ENCODE measurements at regions not wholly inside any gene's neighbourhood (a gene's known extent, or its start where the extent isn't known, plus 50 kb on each side); places are given as distances from the start of the nearest gene placed in this dataset.
"Not testable (repeated sequence)": the region's sequence is repeated elsewhere in the genome, so short reads cannot be mapped to it uniquely, and the experiment has no call there.

GRCh38 chr6:19571176-19571575, 266.0 kb upstream of the ID4 start:
- Mint-ChIP-seq H3K27ac (no peak overlapping the region), H3K36me3 (ENCODE audit: low read depth) (no peaks in the 10 kb centered on the region), H3K4me1 (no peaks in the 10 kb centered on the region), H3K27me3 (ENCODE audit: insufficient read depth) (no peaks in the 10 kb centered on the region), H3K4me3 (no peak overlapping the region), H3K9me3 (no peaks in the 10 kb centered on the region)
- Histone ChIP-seq H3K4me1 (ENCODE audit: control insufficient read depth, insufficient read depth, low read length) (no peaks in the 10 kb centered on the region), H3K4me3 (ENCODE audit: low read length) (no peak overlapping the region), H3K9ac (ENCODE audit: extremely low read depth, low read length, poor library complexity, severe bottlenecking) (no peak overlapping the region), H3K27ac (ENCODE audit: low read depth, low read length) (no peak overlapping the region), H3K27me3 (ENCODE audit: control insufficient read depth, insufficient read depth, low read length, poor library complexity, severe bottlenecking) (no peaks in the 10 kb centered on the region), H3K36me3 (ENCODE audit: control insufficient read depth, insufficient read depth, low read length) (no peaks in the 10 kb centered on the region), H3K9me3 (ENCODE audit: control insufficient read depth, low read length) (no peaks in the 10 kb centered on the region)
- TF ChIP-seq CTCF (conservative IDR thresholded peaks at IDR 0.05) = no peak
- 84 to 87% methylated on average over 3 of the region's 3 CpGs for WGBS, 2 experiments (ENCODE audit: insufficient coverage in 1 of 2, insufficient read length in 1 of 2)
- no peak for DNase-seq

- H3K9me3 ChIP-seq (ENCODE audit: control insufficient read depth, low read length) = no peaks in the 10 kb centered on the region
- H3K27ac ChIP-seq (ENCODE audit: low read depth, low read length) = no peak overlapping the region
- no peak overlapping the region for H3K9ac ChIP-seq (ENCODE audit: extremely low read depth, low read length, poor library complexity, severe bottlenecking)
- WGBS, 2 experiments (ENCODE audit: insufficient coverage in 1 of 2, insufficient read length in 1 of 2) = 80 to 100% methylated on average over 1 to 4 of the region's 4 CpGs
- Mint-ChIP-seq H3K4me1 (no peaks in the 10 kb centered on the region), H3K9me3 (no peaks in the 10 kb centered on the region), H3K27ac (no peak overlapping the region), H3K27me3 (ENCODE audit: insufficient read depth) (no peaks in the 10 kb centered on the region), H3K36me3 (ENCODE audit: low read depth) (no peaks in the 10 kb centered on the region), H3K4me3 (no peak overlapping the region)
- H3K4me1 ChIP-seq (ENCODE audit: control insufficient read depth, insufficient read depth, low read length) = no peaks in the 10 kb centered on the region
- DNase-seq = no peak
- TF ChIP-seq CTCF (conservative IDR thresholded peaks at IDR 0.05) = no peak
- H3K27me3 ChIP-seq (ENCODE audit: control insufficient read depth, insufficient read depth, low read length, poor library complexity, severe bottlenecking) = no peaks in the 10 kb centered on the region
- no peaks in the 10 kb centered on the region for H3K36me3 ChIP-seq (ENCODE audit: control insufficient read depth, insufficient read depth, low read length)
- H3K4me3 ChIP-seq (ENCODE audit: low read length) = no peak overlapping the region
Observed at GRCh38 chr6:19578481-19578880, 258.7 kb upstream of the ID4 start.

GRCh38 chr6:19584207-19584606, 253.0 kb upstream of the ID4 start:
- 90 to 92% methylated on average over 3 to 4 of the region's 4 CpGs for WGBS, 2 experiments (ENCODE audit: insufficient coverage in 1 of 2, insufficient read length in 1 of 2)
- H3K27ac ChIP-seq (ENCODE audit: low read depth, low read length); H3K4me3 ChIP-seq (ENCODE audit: low read length); H3K27me3 ChIP-seq (ENCODE audit: control insufficient read depth, insufficient read depth, low read length, poor library complexity, severe bottlenecking); H3K9ac ChIP-seq (ENCODE audit: extremely low read depth, low read length, poor library complexity, severe bottlenecking); H3K4me3 Mint-ChIP-seq; H3K9me3 ChIP-seq (ENCODE audit: control insufficient read depth, low read length); H3K36me3 Mint-ChIP-seq (ENCODE audit: low read depth); DNase-seq; H3K9me3 Mint-ChIP-seq; H3K27me3 Mint-ChIP-seq (ENCODE audit: insufficient read depth); H3K4me1 Mint-ChIP-seq; H3K36me3 ChIP-seq (ENCODE audit: control insufficient read depth, insufficient read depth, low read length); H3K27ac Mint-ChIP-seq; H3K4me1 ChIP-seq (ENCODE audit: control insufficient read depth, insufficient read depth, low read length): not testable (repeated sequence)

- DNase-seq = no peak
- no peak overlapping the region for H3K4me3 ChIP-seq (ENCODE audit: low read length)
- H3K36me3 ChIP-seq (ENCODE audit: control insufficient read depth, insufficient read depth, low read length) = no peaks in the 10 kb centered on the region
- Mint-ChIP-seq H3K4me3 (no peak overlapping the region), H3K4me1 (no peaks in the 10 kb centered on the region), H3K9me3 (peaks cover 4% of the 10 kb centered on the region), H3K27me3 (ENCODE audit: insufficient read depth) (no peaks in the 10 kb centered on the region), H3K36me3 (ENCODE audit: low read depth) (no peaks in the 10 kb centered on the region), H3K27ac (peak overlapping the region; percentile 37)
- no peaks in the 10 kb centered on the region for H3K4me1 ChIP-seq (ENCODE audit: control insufficient read depth, insufficient read depth, low read length)
- no peaks in the 10 kb centered on the region for H3K9me3 ChIP-seq (ENCODE audit: control insufficient read depth, low read length)
- no peak overlapping the region for H3K9ac ChIP-seq (ENCODE audit: extremely low read depth, low read length, poor library complexity, severe bottlenecking)
- no peak overlapping the region for H3K27ac ChIP-seq (ENCODE audit: low read depth, low read length)
- H3K27me3 ChIP-seq (ENCODE audit: control insufficient read depth, insufficient read depth, low read length, poor library complexity, severe bottlenecking) = no peaks in the 10 kb centered on the region
- WGBS, 2 experiments (ENCODE audit: insufficient coverage in 1 of 2, insufficient read length in 1 of 2) = 80 to 92% methylated on average over 2 to 3 of the region's 4 CpGs
- no peak for TF ChIP-seq CTCF (conservative IDR thresholded peaks at IDR 0.05)
Observed at GRCh38 chr6:19587238-19587942, 249.8 kb upstream of the ID4 start.

Measured in endodermal cell (in vitro differentiated cells).